CD4-positive, alpha-beta T cell (primary cell): ENCODE measurements at regions not wholly inside any gene's neighbourhood (a gene's known extent, or its start where the extent isn't known, plus 50 kb on each side); places are given as distances from the start of the nearest gene placed in this dataset.

Experiments
- ATAC-seq: fragments of 200-7000 bp; cut with Tn5 transposase; one replicate; pipeline ENCODE4 v1.10.0; 2022; ENCODE audit warnings: mild to moderate bottlenecking; ENCODE audit not compliant: poor library complexity
- CTCF ChIA-PET: fragments of 350-600 bp; sonication (Branson Sonifier 250); formaldehyde crosslinking; loops from one replicate; lab custom pipeline; 2021; ENCODE audit warnings: antibody characterized with exemption, inconsistent platforms; lab: Charles Lee
- POLR2A ChIA-PET: fragments of 350-600 bp; sonication (Branson Sonifier 250); formaldehyde crosslinking; loops from one replicate; lab custom pipeline; 2021; ENCODE audit warnings: antibody characterized with exemption, inconsistent platforms; lab: Charles Lee
- DNase-seq, 14 experiments: peaks; one replicate each; pipeline ENCODE4 v3.0.0-alpha.2; 2013 to 2020; ENCODE audit warnings: mixed read lengths in 2 of 14
- H3K27ac ChIP-seq, 2 donors: one replicate each; pipeline versions ENCODE4 v1.5.1 to v1.7.0; 2013; ENCODE audit warnings: low read length in 2 of 2, low read depth in 1 of 2, mild to moderate bottlenecking in 1 of 2
- H3K27me3 ChIP-seq, 2 experiments: 1 replicate in 1 of 2; 2 replicates in 1 of 2; pipeline versions ENCODE4 v1.6.1 to v1.7.0; 2013; ENCODE audit warnings: low read length in 2 of 2, control low read depth in 1 of 2, mild to moderate bottlenecking in 1 of 2, moderate library complexity in 1 of 2; ENCODE audit not compliant: insufficient read depth in 2 of 2, control insufficient read depth in 1 of 2
- H3K36me3 ChIP-seq: one replicate; pipeline ENCODE4 v1.6.1; 2013; ENCODE audit warnings: low read length, control low read depth; ENCODE audit not compliant: insufficient read depth
- H3K4me1 ChIP-seq: one replicate; pipeline ENCODE4 v1.6.1; 2013; ENCODE audit warnings: low read length, control low read depth; ENCODE audit not compliant: insufficient read depth
- H3K4me3 ChIP-seq: one replicate; pipeline ENCODE4 v1.5.1; 2013; ENCODE audit warnings: mild to moderate bottlenecking, low read length, moderate library complexity
- H3K9me3 ChIP-seq, 2 experiments: 1 replicate in 1 of 2; 2 replicates in 1 of 2; pipeline versions ENCODE4 v1.6.1 to v1.7.0; 2013; ENCODE audit warnings: low read length in 2 of 2, mild to moderate bottlenecking in 2 of 2, control low read depth in 1 of 2, moderate library complexity in 1 of 2; ENCODE audit not compliant: control insufficient read depth in 1 of 2, insufficient read depth in 1 of 2
- H3K27ac Mint-ChIP-seq: one replicate; pipeline ENCODE4 v1.8.0; 2020; ENCODE audit warnings: mixed read lengths
- H3K27me3 Mint-ChIP-seq: one replicate; pipeline ENCODE4 v1.8.0; 2021; ENCODE audit warnings: mixed read lengths
- H3K36me3 Mint-ChIP-seq: one replicate; pipeline ENCODE4 v1.8.0; 2021; ENCODE audit warnings: low read depth, mixed read lengths
- H3K4me1 Mint-ChIP-seq: one replicate; pipeline ENCODE4 v1.8.0; 2021; ENCODE audit warnings: low read depth, mixed read lengths
- H3K4me3 Mint-ChIP-seq: one replicate; pipeline ENCODE4 v1.8.0; 2020; ENCODE audit warnings: mild to moderate bottlenecking, mixed read lengths
- H3K9me3 Mint-ChIP-seq: one replicate; pipeline ENCODE4 v1.8.0; 2020; ENCODE audit warnings: mixed read lengths
- intact Hi-C, 2 experiments: fragments of 100-400 bp; cut with DNase I in 1 of 2; cut with micrococcal nuclease in 1 of 2; formaldehyde crosslinking; loops; one replicate each; pipeline versions ENCODE4 v1.15.1 to v1.9.0; 2023 to 2025; cut with DNase I, micrococcal nuclease
- TF ChIP-seq, protein P1 (sequence below): fragments of 200-600 bp; IDR thresholded peaks from one replicate; pipeline ENCODE4 v1.8.0; 2022; ENCODE audit warnings: antibody characterized with exemption, mild to moderate bottlenecking

DNA sequence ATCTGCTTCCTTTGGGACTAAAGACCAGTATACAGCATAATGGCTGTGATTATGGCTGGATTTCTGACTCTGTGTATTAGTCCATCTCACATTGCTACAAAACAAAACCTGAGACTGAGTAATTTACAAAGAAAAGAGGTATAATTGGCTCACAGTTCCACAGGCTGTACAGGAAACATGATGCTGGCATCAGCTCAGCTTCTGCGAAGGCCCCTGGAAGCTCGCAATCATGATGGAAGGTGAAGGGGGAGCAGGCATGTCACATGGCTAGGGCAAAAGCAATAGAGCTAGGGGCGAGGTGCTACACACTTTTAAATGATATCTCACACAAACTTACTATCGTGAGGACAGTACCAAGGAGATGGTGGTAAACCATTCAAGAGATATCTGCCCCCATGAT lies 68.0 kb upstream of the GADL1 start:
- ATAC-seq (no peak), DNase-seq (no peak)
- no peaks in the 10 kb centered on the region for H3K36me3 ChIP-seq
- H3K9me3 ChIP-seq: no peaks in the 10 kb centered on the region
- no peak overlapping the region for H3K27ac ChIP-seq
- Mint-ChIP-seq H3K4me3 (no peak overlapping the region), H3K4me1 (no peaks in the 10 kb centered on the region), H3K9me3 (no peaks in the 10 kb centered on the region), H3K36me3 (no peaks in the 10 kb centered on the region), H3K27me3 (no peaks in the 10 kb centered on the region), H3K27ac (no peak overlapping the region)
- no peak overlapping the region for H3K4me3 ChIP-seq
- H3K27me3 ChIP-seq: no peaks in the 10 kb centered on the region
- no peaks in the 10 kb centered on the region for H3K4me1 ChIP-seq
- intact Hi-C loops: no loop called here
- ChIA-PET CTCF (no interaction called here), POLR2A (no interaction called here)
- TF ChIP-seq, protein P1, sequence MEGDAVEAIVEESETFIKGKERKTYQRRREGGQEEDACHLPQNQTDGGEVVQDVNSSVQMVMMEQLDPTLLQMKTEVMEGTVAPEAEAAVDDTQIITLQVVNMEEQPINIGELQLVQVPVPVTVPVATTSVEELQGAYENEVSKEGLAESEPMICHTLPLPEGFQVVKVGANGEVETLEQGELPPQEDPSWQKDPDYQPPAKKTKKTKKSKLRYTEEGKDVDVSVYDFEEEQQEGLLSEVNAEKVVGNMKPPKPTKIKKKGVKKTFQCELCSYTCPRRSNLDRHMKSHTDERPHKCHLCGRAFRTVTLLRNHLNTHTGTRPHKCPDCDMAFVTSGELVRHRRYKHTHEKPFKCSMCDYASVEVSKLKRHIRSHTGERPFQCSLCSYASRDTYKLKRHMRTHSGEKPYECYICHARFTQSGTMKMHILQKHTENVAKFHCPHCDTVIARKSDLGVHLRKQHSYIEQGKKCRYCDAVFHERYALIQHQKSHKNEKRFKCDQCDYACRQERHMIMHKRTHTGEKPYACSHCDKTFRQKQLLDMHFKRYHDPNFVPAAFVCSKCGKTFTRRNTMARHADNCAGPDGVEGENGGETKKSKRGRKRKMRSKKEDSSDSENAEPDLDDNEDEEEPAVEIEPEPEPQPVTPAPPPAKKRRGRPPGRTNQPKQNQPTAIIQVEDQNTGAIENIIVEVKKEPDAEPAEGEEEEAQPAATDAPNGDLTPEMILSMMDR: no peak

- H3K9me3 Mint-ChIP-seq: no peaks in the 10 kb centered on the region
- Histone ChIP-seq H3K4me3 (no peak overlapping the region), H3K36me3 (no peaks in the 10 kb centered on the region), H3K9me3 (no peaks in the 10 kb centered on the region), H3K27ac (no peak overlapping the region), H3K27me3 (no peaks in the 10 kb centered on the region), H3K4me1 (no peaks in the 10 kb centered on the region)
- ChIA-PET POLR2A (no interaction called here), CTCF (no interaction called here)
- no peaks in the 10 kb centered on the region for H3K4me1 Mint-ChIP-seq
- TF ChIP-seq, protein P1: no peak
- no peak for DNase-seq
- no peak for ATAC-seq
- intact Hi-C loops: no loop called here
- no peaks in the 10 kb centered on the region for H3K36me3 Mint-ChIP-seq
- no peak overlapping the region for H3K27ac Mint-ChIP-seq
- no peak overlapping the region for H3K4me3 Mint-ChIP-seq
- no peaks in the 10 kb centered on the region for H3K27me3 Mint-ChIP-seq
These were observed 68.8 kb upstream of the GADL1 start for GRCh38 chr3:30963223-30963722.

- H3K4me3 Mint-ChIP-seq: no peak overlapping the region
- intact Hi-C loops: no loop called here
- DNase-seq (no peak), ATAC-seq (no peak)
- Histone ChIP-seq H3K27me3 (no peaks in the 10 kb centered on the region), H3K4me3 (no peak overlapping the region), H3K4me1 (no peaks in the 10 kb centered on the region), H3K9me3 (no peaks in the 10 kb centered on the region), H3K27ac (no peak overlapping the region), H3K36me3 (no peaks in the 10 kb centered on the region)
- TF ChIP-seq, protein P1: no peak
- no peaks in the 10 kb centered on the region for H3K4me1 Mint-ChIP-seq
- no peaks in the 10 kb centered on the region for H3K27me3 Mint-ChIP-seq
- H3K36me3 Mint-ChIP-seq: no peaks in the 10 kb centered on the region
- ChIA-PET CTCF (no interaction called here), POLR2A (no interaction called here)
- H3K9me3 Mint-ChIP-seq: no peaks in the 10 kb centered on the region
- H3K27ac Mint-ChIP-seq: no peak overlapping the region
These were observed 70.2 kb upstream of the GADL1 start for GRCh38 chr3:30964612-30965011.
